H9 (cell line): ENCODE measurements at regions not wholly inside any gene's neighbourhood (a gene's known extent, or its start where the extent isn't known, plus 50 kb on each side); places are given as distances from the start of the nearest gene placed in this dataset.

ENCODE experiments used
- DNase-seq: peaks from one replicate; pipeline ENCODE4 v3.0.0-alpha.2; 2017
- H2AFZ ChIP-seq: one replicate; pipeline ENCODE4 v1.6.1; 2013; ENCODE audit warnings: mild to moderate bottlenecking, low read length, control low read depth, moderate library complexity
- H2AK5ac ChIP-seq: 2 replicates; pipeline ENCODE4 v1.6.1; 2013; ENCODE audit warnings: low read length, control low read depth, mixed read lengths; ENCODE audit not compliant: insufficient read length
- H2BK120ac ChIP-seq: one replicate; pipeline ENCODE4 v1.6.1; 2013; ENCODE audit warnings: low read depth, mild to moderate bottlenecking, low read length, control low read depth, inconsistent platforms; ENCODE audit not compliant: poor library complexity, severe bottlenecking
- H2BK12ac ChIP-seq: 2 replicates; pipeline ENCODE4 v1.6.1; 2013; ENCODE audit warnings: low read length, control low read depth, mixed read lengths, low read depth; ENCODE audit not compliant: insufficient read length
- H2BK15ac ChIP-seq: 2 replicates; pipeline ENCODE4 v1.6.1; 2013; ENCODE audit warnings: low read depth, low read length, control low read depth
- H2BK20ac ChIP-seq: one replicate; pipeline ENCODE4 v1.6.1; 2013; ENCODE audit warnings: low read depth, mild to moderate bottlenecking, low read length, control low read depth, inconsistent platforms; ENCODE audit not compliant: poor library complexity, severe bottlenecking
- H2BK5ac ChIP-seq: 2 replicates; pipeline ENCODE4 v1.6.1; 2013; ENCODE audit warnings: low read length, control low read depth, mixed read lengths; ENCODE audit not compliant: insufficient read length
- H3K14ac ChIP-seq: 2 replicates; pipeline ENCODE4 v1.6.1; 2013; ENCODE audit warnings: low read length, control low read depth; ENCODE audit not compliant: insufficient read depth
- H3K18ac ChIP-seq: 2 replicates; pipeline ENCODE4 v1.6.1; 2013; ENCODE audit warnings: low read depth, mild to moderate bottlenecking, mixed read lengths, low read length, control low read depth; ENCODE audit not compliant: insufficient read length
- H3K23ac ChIP-seq: 2 replicates; pipeline ENCODE4 v1.6.1; 2013; ENCODE audit warnings: low read length, control low read depth, mixed read lengths, low read depth; ENCODE audit not compliant: insufficient read length
- H3K23me2 ChIP-seq: 2 replicates; pipeline ENCODE4 v1.6.1; 2013; ENCODE audit warnings: low read depth, mild to moderate bottlenecking, mixed read lengths, low read length, control low read depth; ENCODE audit not compliant: insufficient read length, poor library complexity, severe bottlenecking
- H3K27ac ChIP-seq: 2 replicates; pipeline ENCODE4 v1.5.1; 2013; ENCODE audit warnings: low read length, control low read depth, mixed read lengths, low read depth; ENCODE audit not compliant: insufficient read length
- H3K27me3 ChIP-seq: 2 replicates; pipeline ENCODE4 v1.6.1; 2013; ENCODE audit warnings: low read length, control low read depth, inconsistent platforms; ENCODE audit not compliant: insufficient read depth
- H3K4ac ChIP-seq: 2 replicates; pipeline ENCODE4 v1.6.1; 2013; ENCODE audit warnings: low read depth, mild to moderate bottlenecking, control low read depth, inconsistent platforms, low read length, moderate library complexity
- H3K4me1 ChIP-seq: 2 replicates; pipeline ENCODE4 v1.6.1; 2013; ENCODE audit warnings: low read length, control low read depth, inconsistent platforms; ENCODE audit not compliant: insufficient read depth
- H3K4me2 ChIP-seq: 2 replicates; pipeline ENCODE4 v1.6.1; 2013; ENCODE audit warnings: low read length, control low read depth, mixed read lengths; ENCODE audit not compliant: insufficient read length, insufficient read depth
- H3K56ac ChIP-seq: 2 replicates; pipeline ENCODE4 v1.6.1; 2013; ENCODE audit warnings: low read depth, mild to moderate bottlenecking, mixed read lengths, low read length, control low read depth; ENCODE audit not compliant: insufficient read length
- H3K79me1 ChIP-seq: 2 replicates; pipeline ENCODE4 v1.6.1; 2013; ENCODE audit warnings: low read depth, mild to moderate bottlenecking, moderate library complexity, low read length, control low read depth, inconsistent platforms; ENCODE audit not compliant: insufficient read depth, poor library complexity, severe bottlenecking
- H3K79me2 ChIP-seq: 2 replicates; pipeline ENCODE4 v1.6.1; 2013; ENCODE audit warnings: low read length, control low read depth, inconsistent platforms; ENCODE audit not compliant: insufficient read depth
- H3K9ac ChIP-seq: 2 replicates; pipeline ENCODE4 v1.6.1; 2013; ENCODE audit warnings: low read length, control low read depth, mixed read lengths; ENCODE audit not compliant: insufficient read length; ENCODE audit errors: extremely low read depth
- H3K9me3 ChIP-seq: one replicate; pipeline ENCODE4 v1.6.1; 2013; ENCODE audit warnings: low read depth, low read length, inconsistent platforms; ENCODE audit not compliant: control insufficient read depth
- H3T11ph ChIP-seq: one replicate; pipeline ENCODE4 v1.6.1; 2013; ENCODE audit warnings: mild to moderate bottlenecking, low read length, control low read depth, inconsistent platforms
- H4K20me1 ChIP-seq: one replicate; pipeline ENCODE4 v1.6.1; 2013; ENCODE audit not compliant: control insufficient read depth, insufficient read length, insufficient read depth
- H4K5ac ChIP-seq: 2 replicates; pipeline ENCODE4 v1.6.1; 2013; ENCODE audit warnings: low read depth, mild to moderate bottlenecking, mixed read lengths, low read length, control low read depth; ENCODE audit not compliant: insufficient read length
- H4K8ac ChIP-seq: replicated peaks from 2 replicates; pipeline ENCODE4 v1.6.1; 2013; ENCODE audit warnings: low read length, control low read depth, mixed read lengths, low read depth; ENCODE audit not compliant: insufficient read length
- H4K91ac ChIP-seq: 2 replicates; pipeline ENCODE4 v1.6.1; 2013; ENCODE audit warnings: low read depth, mild to moderate bottlenecking, moderate library complexity, mixed read lengths, low read length, control low read depth; ENCODE audit not compliant: insufficient read length
- H3K27ac Mint-ChIP-seq, 3 experiments: 2 replicates in 2 of 3; 3 replicates in 1 of 3; pipeline ENCODE4 v1.8.0; 2020 to 2021; ENCODE audit warnings: mixed read lengths in 3 of 3, mild to moderate bottlenecking in 1 of 3, moderate library complexity in 1 of 3
- H3K27me3 Mint-ChIP-seq: 2 replicates; pipeline ENCODE4 v1.8.0; 2021; ENCODE audit warnings: low read depth, mild to moderate bottlenecking, moderate library complexity, mixed read lengths
- H3K36me3 Mint-ChIP-seq, 3 experiments: 2 replicates in 2 of 3; 3 replicates in 1 of 3; pipeline ENCODE4 v1.8.0; 2020 to 2021; ENCODE audit warnings: low read depth in 3 of 3, mixed read lengths in 3 of 3; ENCODE audit not compliant: insufficient read depth in 1 of 3
- H3K4me1 Mint-ChIP-seq, 2 experiments: 2 replicates each; pipeline ENCODE4 v1.8.0; 2020; ENCODE audit warnings: mixed read lengths in 2 of 2
- H3K4me3 Mint-ChIP-seq, 2 experiments: 2 replicates in 1 of 2; 3 replicates in 1 of 2; pipeline ENCODE4 v1.8.0; 2020 to 2021; ENCODE audit warnings: mild to moderate bottlenecking in 2 of 2, mixed read lengths in 2 of 2, moderate library complexity in 1 of 2
- H3K9me3 Mint-ChIP-seq, 2 experiments: 2 replicates in 1 of 2; 3 replicates in 1 of 2; pipeline ENCODE4 v1.8.0; 2020; ENCODE audit warnings: mild to moderate bottlenecking in 2 of 2, mixed read lengths in 2 of 2, moderate library complexity in 1 of 2
- CTCF ChIP-seq: fragments of 200-600 bp; sonication (generic); conservative IDR thresholded peaks from 3 replicates; pipeline ENCODE4 v1.8.0; 2021; ENCODE audit warnings: antibody characterized with exemption, mild to moderate bottlenecking
- WGBS: extraction: QIAGEN DNeasy Blood & Tissue Kit; methylation state at CpG from one replicate; pipeline ENCODE4 v1.1.7; 2013; ENCODE audit warnings: missing lambda C conversion rate, low lambda C conversion rate, mixed read lengths; ENCODE audit not compliant: insufficient read length; ENCODE audit errors: extremely low coverage; 5-methylcytosine and 5-hydroxymethylcytosine counted together

- Histone ChIP-seq H4K20me1 (no peaks in the 10 kb centered on the region), H3K27ac (no peak overlapping the region), H4K91ac (no peak overlapping the region), H3K4me1 (no peaks in the 10 kb centered on the region), H3K79me1 (no peaks in the 10 kb centered on the region), H3K27me3 (no peaks in the 10 kb centered on the region), H3K4me2 (no peak overlapping the region), H3K23ac (no peak overlapping the region), H2AK5ac (no peak overlapping the region), H2BK5ac (no peak overlapping the region), H3T11ph (no peak overlapping the region), H2BK120ac (no peak overlapping the region), H2AFZ (no peak overlapping the region), H3K9me3 (no peaks in the 10 kb centered on the region), H4K5ac (no peak overlapping the region), H2BK20ac (no peak overlapping the region), H3K23me2 (no peaks in the 10 kb centered on the region), H3K4ac (no peak overlapping the region), H3K9ac (no peak overlapping the region), H3K18ac (no peak overlapping the region), H4K8ac (no peak overlapping the region), H3K79me2 (no peaks in the 10 kb centered on the region), H3K14ac (no peak overlapping the region), H3K56ac (no peak overlapping the region), H2BK12ac (no peak overlapping the region), H2BK15ac (no peak overlapping the region)
- Mint-ChIP-seq H3K27me3 (peaks cover 3% of the 10 kb centered on the region; the same call in 1 of the 2 replicates), H3K4me1 (peaks cover 0 to 13% of the 10 kb centered on the region in 2 experiments; a peak in 2 of 4 replicates), H3K27ac (no peak overlapping the region), H3K4me3 (no peak overlapping the region), H3K36me3 (peaks cover 0 to 4% (median 0%) of the 10 kb centered on the region in 3 experiments; a peak in 1 of 7 replicates), H3K9me3 (peaks cover 12 to 15% of the 10 kb centered on the region in 2 experiments)
- no peak for TF ChIP-seq CTCF
- no peak for DNase-seq
- no CpG with 5 or more reads among the region's 14 CpGs for WGBS
Observed at GRCh38 chr9:134243778-134244467, 79.6 kb upstream of the RNU6ATAC start.
